Transverse colon (tissue), 4 donors: ENCODE measurements at regions not wholly inside any gene's neighbourhood (a gene's known extent, or its start where the extent isn't known, plus 50 kb on each side); places are given as distances from the start of the nearest gene placed in this dataset.

Experiments used
- DNase-seq: peaks from one replicate; pipeline ENCODE4 v3.0.0-alpha.2; 2019
- H3K27ac ChIP-seq, 4 donors: fragments of 200-600 bp; sonication (generic); 2 replicates each; pipeline ENCODE4 v1.5.1; 2016 to 2018; ENCODE audit warnings: inconsistent platforms in 4 of 4
- H3K27me3 ChIP-seq: fragments of 200-600 bp; sonication (generic); 2 replicates; pipeline ENCODE4 v1.5.1; 2017; ENCODE audit warnings: inconsistent platforms
- H3K36me3 ChIP-seq, 4 donors: fragments of 200-600 bp; sonication (generic); 2 replicates each; pipeline ENCODE4 v1.5.1; 2017 to 2019; ENCODE audit warnings: inconsistent platforms in 4 of 4
- H3K4me1 ChIP-seq, 4 donors: fragments of 200-600 bp; sonication (generic); 2 replicates each; pipeline ENCODE4 v1.5.1; 2017 to 2020; ENCODE audit warnings: inconsistent platforms in 4 of 4
- H3K4me3 ChIP-seq, 4 donors: fragments of 200-600 bp; sonication (generic); 1 replicate in 1 of 4; 2 replicates in 3 of 4; pipeline versions ENCODE4 v1.5.1 to v1.6.1; 2017 to 2019; ENCODE audit warnings: inconsistent platforms in 4 of 4
- H3K9me3 ChIP-seq, 2 donors: fragments of 200-600 bp; sonication (generic); 2 replicates each; pipeline ENCODE4 v1.5.1; 2017 to 2019; ENCODE audit warnings: inconsistent platforms in 2 of 2
- EP300 ChIP-seq: sonication (generic); formaldehyde crosslinking; IDR thresholded peaks from one replicate; pipeline ENCODE4 v1.6.1; 2017; ENCODE audit warnings: antibody characterized with exemption, low read depth
- POLR2A ChIP-seq: fragments of 450-650 bp; IDR thresholded peaks from one replicate; pipeline ENCODE4 v1.6.1; 2016; ENCODE audit warnings: antibody characterized with exemption, mild to moderate bottlenecking, moderate library complexity
- POLR2AphosphoS5 ChIP-seq, 3 donors: sonication (generic); formaldehyde crosslinking; IDR thresholded peaks; one replicate each; pipeline ENCODE4 v1.6.1; 2016; ENCODE audit warnings: antibody characterized with exemption in 3 of 3
- WGBS, 2 donors: methylation state at CpG; one replicate each; pipeline ENCODE4 v1.1.5; 2018; ENCODE audit warnings: low coverage in 1 of 2; 5-methylcytosine and 5-hydroxymethylcytosine counted together
- in situ Hi-C, 4 donors: fragments of 200-750 bp; cut with MboI; loops; one replicate each; pipeline versions ENCODE4 v1.15.0 to v1.15.1; 2017; ENCODE audit warnings: low sequenced_read_pairs in 3 of 4, low pct_ligation_motif_present in 1 of 4, low pct_unique_long_range_greater_than_20kb in 1 of 4
- intact Hi-C: fragments of 100-400 bp; cut with DNase I; formaldehyde crosslinking; loops from one replicate; pipeline ENCODE4 v1.15.1; 2023; ENCODE audit warnings: low total_unique reads
- TF ChIP-seq, protein P1 (sequence below), 5 experiments: fragments of 200-600 bp in 3 of 5; fragments of 450-650 bp in 2 of 5; sonication (generic) in 3 of 5; IDR thresholded peaks; 1 replicate in 2 of 5; 2 replicates in 3 of 5; pipeline ENCODE4 v1.5.1; 2016 to 2017; ENCODE audit warnings: antibody characterized with exemption in 5 of 5, inconsistent platforms in 3 of 5, mild to moderate bottlenecking in 2 of 5, moderate library complexity in 1 of 5

DNA sequence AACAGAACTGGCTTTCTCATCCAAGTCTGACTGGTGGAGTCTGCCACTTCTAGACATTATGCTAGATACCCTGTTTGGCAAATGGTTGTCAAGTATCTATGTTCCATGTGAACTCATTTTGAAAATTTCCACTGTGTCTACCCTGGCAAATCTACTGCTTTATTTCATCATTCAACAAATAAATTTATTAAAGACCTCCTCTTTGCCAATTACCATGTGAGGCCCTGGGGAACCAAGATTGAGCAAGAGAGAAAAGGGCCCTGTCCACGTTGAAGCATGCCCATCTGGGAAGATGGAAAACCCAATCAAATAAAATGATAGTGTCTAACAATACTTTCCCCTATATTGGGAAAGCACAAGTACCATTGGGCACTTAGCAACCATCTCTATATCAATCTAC is 582.4 kb downstream of the IRS1 start:
- WGBS, 2 donors: 55 to 66% methylated on average over 1 of the region's 1 CpG
- H3K27me3 ChIP-seq: no peaks in the 10 kb centered on the region
- H3K27ac ChIP-seq: no peak overlapping the region
- H3K36me3 ChIP-seq: no peaks in the 10 kb centered on the region
- H3K4me3 ChIP-seq: no peak overlapping the region
- intact Hi-C loops (loop anchor here (10.0 kb wide), 1 partner anchor 578 kb away; the partner anchor contains the start of gene IRS1), in situ Hi-C loops (loop anchor here in 3 of 4 donors (10.0 to 25.0 kb wide), 2 partner anchors 588 to 595 kb away; no protein-coding TSS in a partner anchor)
- H3K4me1 ChIP-seq: no peaks in the 10 kb centered on the region
- TF ChIP-seq POLR2AphosphoS5 (IDR thresholded peaks at IDR 0.05) (no peak), EP300 (no peak), POLR2A (no peak)
- no peak for DNase-seq
- H3K9me3 ChIP-seq: no peaks in the 10 kb centered on the region

DNA sequence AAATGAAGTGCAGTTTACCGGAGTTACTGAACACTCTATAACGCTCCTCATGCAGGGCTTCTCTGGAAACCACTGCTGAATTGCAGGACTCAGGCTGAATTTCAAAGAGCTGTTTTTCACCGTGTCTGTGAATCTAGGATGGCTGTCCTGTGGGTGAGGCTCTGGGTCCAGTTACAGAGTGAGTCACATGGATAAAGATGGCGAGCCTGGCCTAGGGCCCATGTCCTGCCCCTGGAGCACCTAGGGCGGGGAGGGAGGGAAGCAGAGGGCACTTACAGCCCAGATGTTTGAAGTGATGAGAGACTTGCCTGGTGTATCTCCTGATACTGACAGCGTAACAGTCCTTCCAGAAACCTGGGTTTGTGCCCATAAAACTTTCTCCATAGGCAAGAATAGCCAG is 583.0 kb downstream of the IRS1 start:
- TF ChIP-seq POLR2A: no peak
- TF ChIP-seq POLR2AphosphoS5 (IDR thresholded peaks at IDR 0.05): no peak
- no peak for TF ChIP-seq EP300
- TF ChIP-seq, protein P1, sequence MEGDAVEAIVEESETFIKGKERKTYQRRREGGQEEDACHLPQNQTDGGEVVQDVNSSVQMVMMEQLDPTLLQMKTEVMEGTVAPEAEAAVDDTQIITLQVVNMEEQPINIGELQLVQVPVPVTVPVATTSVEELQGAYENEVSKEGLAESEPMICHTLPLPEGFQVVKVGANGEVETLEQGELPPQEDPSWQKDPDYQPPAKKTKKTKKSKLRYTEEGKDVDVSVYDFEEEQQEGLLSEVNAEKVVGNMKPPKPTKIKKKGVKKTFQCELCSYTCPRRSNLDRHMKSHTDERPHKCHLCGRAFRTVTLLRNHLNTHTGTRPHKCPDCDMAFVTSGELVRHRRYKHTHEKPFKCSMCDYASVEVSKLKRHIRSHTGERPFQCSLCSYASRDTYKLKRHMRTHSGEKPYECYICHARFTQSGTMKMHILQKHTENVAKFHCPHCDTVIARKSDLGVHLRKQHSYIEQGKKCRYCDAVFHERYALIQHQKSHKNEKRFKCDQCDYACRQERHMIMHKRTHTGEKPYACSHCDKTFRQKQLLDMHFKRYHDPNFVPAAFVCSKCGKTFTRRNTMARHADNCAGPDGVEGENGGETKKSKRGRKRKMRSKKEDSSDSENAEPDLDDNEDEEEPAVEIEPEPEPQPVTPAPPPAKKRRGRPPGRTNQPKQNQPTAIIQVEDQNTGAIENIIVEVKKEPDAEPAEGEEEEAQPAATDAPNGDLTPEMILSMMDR (IDR thresholded peaks at IDR 0.05): no peak
- no peak overlapping the region for H3K4me3 ChIP-seq
- peaks cover 0 to 4% (median under 1%) of the 10 kb centered on the region in 4 donors for H3K4me1 ChIP-seq
- no peak overlapping the region for H3K27ac ChIP-seq
- no peaks in the 10 kb centered on the region for H3K36me3 ChIP-seq
- no peak for DNase-seq
- in situ Hi-C loops: loop anchor here in 3 of 4 donors (10.0 to 25.0 kb wide), 2 partner anchors 588 to 596 kb away; no protein-coding TSS in a partner anchor
- no peaks in the 10 kb centered on the region for H3K27me3 ChIP-seq
- intact Hi-C loops: loop anchor here (10.0 kb wide), 1 partner anchor 578 kb away; the partner anchor contains the start of gene IRS1
- no peaks in the 10 kb centered on the region for H3K9me3 ChIP-seq
- WGBS, 2 donors: 92 to 100% methylated on average over 3 to 6 of the region's 6 CpGs

DNA sequence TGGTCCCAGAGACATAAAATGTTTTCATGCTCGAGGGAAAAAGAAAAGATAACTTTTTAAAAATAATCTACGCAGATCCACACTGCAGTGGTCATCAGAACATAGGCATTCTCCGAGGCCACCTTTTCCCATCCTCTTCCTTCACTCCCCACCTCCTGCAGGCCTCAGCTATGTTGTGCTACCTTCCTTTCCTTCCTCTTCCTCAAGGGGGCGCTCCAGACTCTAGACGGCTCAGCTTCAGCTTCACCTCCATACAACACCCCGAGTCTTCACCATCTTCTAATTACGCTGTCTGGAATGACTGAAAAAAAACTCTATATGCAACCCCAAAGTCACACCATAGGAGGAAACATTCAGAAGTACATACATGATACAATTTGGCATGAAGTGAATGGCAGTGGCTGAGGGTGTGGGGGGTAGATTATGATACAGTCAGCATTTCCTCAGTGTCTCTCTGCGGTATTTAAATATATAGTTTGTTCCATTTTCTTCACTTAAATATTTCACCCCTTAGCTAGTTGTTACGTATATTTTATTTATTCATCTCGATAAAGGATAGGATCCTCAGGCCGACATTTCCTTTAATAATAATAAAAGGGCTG is 583.6 kb downstream of the IRS1 start:
- WGBS, 2 donors: 52 to 57% methylated on average over 9 to 11 of the region's 11 CpGs
- in situ Hi-C loops: loop anchor here in 3 of 4 donors (10.0 to 25.0 kb wide), 2 partner anchors 589 to 596 kb away; no protein-coding TSS in a partner anchor
- no peak overlapping the region for H3K27ac ChIP-seq
- no peaks in the 10 kb centered on the region for H3K9me3 ChIP-seq
- H3K36me3 ChIP-seq: no peaks in the 10 kb centered on the region
- H3K27me3 ChIP-seq: no peaks in the 10 kb centered on the region
- no peak overlapping the region for H3K4me3 ChIP-seq
- no peak for TF ChIP-seq POLR2A
- TF ChIP-seq, protein P1 (IDR thresholded peaks at IDR 0.05): peak; percentile 63 to 69 (median 66)
- DNase-seq: peak; percentile 75
- intact Hi-C loops: loop anchor here (10.0 kb wide), 1 partner anchor 579 kb away; the partner anchor contains the start of gene IRS1
- peaks cover 0 to 8% (median 3%) of the 10 kb centered on the region in 4 donors for H3K4me1 ChIP-seq

DNA sequence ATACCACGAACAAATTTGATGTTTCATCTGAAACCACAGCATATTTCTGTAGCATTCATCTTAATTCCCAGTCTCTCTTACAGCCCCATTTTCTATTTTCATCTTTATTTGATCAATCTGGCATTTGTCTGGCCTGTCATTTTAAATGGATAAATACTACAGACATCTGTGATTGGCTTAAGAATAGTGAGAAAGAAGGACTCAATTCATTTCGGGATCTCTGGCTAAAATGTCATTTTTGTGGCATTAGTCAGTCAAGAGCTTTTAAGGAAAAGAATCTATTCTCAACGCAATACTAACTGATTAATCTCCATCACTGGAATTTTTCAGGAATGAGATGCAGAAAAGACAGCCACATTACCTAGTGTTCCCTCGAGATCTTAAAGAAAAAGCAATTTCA is 585.9 kb downstream of the IRS1 start:
- no peak overlapping the region for H3K27ac ChIP-seq
- in situ Hi-C loops: loop anchor here in 3 of 4 donors (10.0 to 25.0 kb wide), 2 partner anchors 591 to 599 kb away; no protein-coding TSS in a partner anchor
- H3K36me3 ChIP-seq: no peaks in the 10 kb centered on the region
- no peak overlapping the region for H3K4me3 ChIP-seq
- TF ChIP-seq, protein P1 (IDR thresholded peaks at IDR 0.05): no peak
- no peaks in the 10 kb centered on the region for H3K9me3 ChIP-seq
- intact Hi-C loops: loop anchor here (10.0 kb wide), 1 partner anchor 581 kb away; the partner anchor contains the start of gene IRS1
- H3K4me1 ChIP-seq: peaks cover 0 to 8% (median 3%) of the 10 kb centered on the region in 4 donors
- WGBS, 2 donors: 66 to 69% methylated on average over 4 of the region's 4 CpGs
- H3K27me3 ChIP-seq: no peaks in the 10 kb centered on the region
- DNase-seq: no peak
